ENCODE measurements at regions not wholly inside any gene's neighbourhood (a gene's known extent, or its start where the extent isn't known, plus 50 kb on each side); places are given as distances from the start of the nearest gene placed in this dataset.

DNA sequence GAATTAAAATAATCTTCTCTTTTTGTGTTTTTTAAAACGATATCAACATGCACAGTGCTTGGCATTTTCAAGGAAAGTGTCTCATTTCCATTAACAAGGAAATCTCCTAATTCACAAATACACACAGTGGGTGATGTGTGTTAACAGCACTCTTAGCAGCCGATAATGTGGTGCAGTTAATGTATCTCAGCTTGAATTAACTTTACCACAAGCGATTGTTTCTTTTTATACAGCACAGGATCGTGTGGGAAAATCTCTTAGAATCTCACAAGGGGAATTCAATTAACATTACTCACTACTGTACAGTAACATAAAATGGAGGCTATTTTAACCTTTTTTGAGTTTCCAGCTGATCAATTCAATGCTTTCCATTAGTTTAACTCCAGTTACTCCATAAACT, 1841.9 kb downstream of the STIM2 start:
- intact Hi-C loops (cut with micrococcal nuclease; ENCODE audit: unreplicated experiment), result no loop called here

GRCh38 chr4:28709891-28710290, 1849.2 kb downstream of the STIM2 start:
- intact Hi-C loops (cut with micrococcal nuclease; ENCODE audit: unreplicated experiment), result no loop called here
- H3K36me3 ChIP-seq (ENCODE audit: control insufficient read depth, insufficient read depth, low read length), result no peaks in the 10 kb centered on the region
- in situ Hi-C loops (cut with HindIII; ENCODE audit: low pct_unique_long_range_greater_than_20kb, low sequenced_read_pairs), result no loop called here
- DNase-seq (ENCODE audit: low read depth, low spot score), result no peak
- no peak overlapping the region for H3K4me3 ChIP-seq (ENCODE audit: low read depth in 2 of 2, low read length in 2 of 2)
- TF ChIP-seq POLR2AphosphoS5 (IDR thresholded peaks at IDR 0.05; ENCODE audit: low read depth, low read length), result no peak
- TF ChIP-seq SIN3A (IDR thresholded peaks at IDR 0.05; ENCODE audit: borderline replicate concordance, insufficient read depth, low read depth, low read length), result no peak
- TF ChIP-seq, protein P1, sequence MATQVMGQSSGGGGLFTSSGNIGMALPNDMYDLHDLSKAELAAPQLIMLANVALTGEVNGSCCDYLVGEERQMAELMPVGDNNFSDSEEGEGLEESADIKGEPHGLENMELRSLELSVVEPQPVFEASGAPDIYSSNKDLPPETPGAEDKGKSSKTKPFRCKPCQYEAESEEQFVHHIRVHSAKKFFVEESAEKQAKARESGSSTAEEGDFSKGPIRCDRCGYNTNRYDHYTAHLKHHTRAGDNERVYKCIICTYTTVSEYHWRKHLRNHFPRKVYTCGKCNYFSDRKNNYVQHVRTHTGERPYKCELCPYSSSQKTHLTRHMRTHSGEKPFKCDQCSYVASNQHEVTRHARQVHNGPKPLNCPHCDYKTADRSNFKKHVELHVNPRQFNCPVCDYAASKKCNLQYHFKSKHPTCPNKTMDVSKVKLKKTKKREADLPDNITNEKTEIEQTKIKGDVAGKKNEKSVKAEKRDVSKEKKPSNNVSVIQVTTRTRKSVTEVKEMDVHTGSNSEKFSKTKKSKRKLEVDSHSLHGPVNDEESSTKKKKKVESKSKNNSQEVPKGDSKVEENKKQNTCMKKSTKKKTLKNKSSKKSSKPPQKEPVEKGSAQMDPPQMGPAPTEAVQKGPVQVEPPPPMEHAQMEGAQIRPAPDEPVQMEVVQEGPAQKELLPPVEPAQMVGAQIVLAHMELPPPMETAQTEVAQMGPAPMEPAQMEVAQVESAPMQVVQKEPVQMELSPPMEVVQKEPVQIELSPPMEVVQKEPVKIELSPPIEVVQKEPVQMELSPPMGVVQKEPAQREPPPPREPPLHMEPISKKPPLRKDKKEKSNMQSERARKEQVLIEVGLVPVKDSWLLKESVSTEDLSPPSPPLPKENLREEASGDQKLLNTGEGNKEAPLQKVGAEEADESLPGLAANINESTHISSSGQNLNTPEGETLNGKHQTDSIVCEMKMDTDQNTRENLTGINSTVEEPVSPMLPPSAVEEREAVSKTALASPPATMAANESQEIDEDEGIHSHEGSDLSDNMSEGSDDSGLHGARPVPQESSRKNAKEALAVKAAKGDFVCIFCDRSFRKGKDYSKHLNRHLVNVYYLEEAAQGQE (IDR thresholded peaks at IDR 0.05; ENCODE audit: insufficient read depth in 1 of 2, low read depth in 2 of 2, low read length in 1 of 2), result no peak
- no peak for TF ChIP-seq TCF7L2 (IDR thresholded peaks at IDR 0.05; ENCODE audit: low read depth, low read length)
- TF ChIP-seq, protein P2, sequence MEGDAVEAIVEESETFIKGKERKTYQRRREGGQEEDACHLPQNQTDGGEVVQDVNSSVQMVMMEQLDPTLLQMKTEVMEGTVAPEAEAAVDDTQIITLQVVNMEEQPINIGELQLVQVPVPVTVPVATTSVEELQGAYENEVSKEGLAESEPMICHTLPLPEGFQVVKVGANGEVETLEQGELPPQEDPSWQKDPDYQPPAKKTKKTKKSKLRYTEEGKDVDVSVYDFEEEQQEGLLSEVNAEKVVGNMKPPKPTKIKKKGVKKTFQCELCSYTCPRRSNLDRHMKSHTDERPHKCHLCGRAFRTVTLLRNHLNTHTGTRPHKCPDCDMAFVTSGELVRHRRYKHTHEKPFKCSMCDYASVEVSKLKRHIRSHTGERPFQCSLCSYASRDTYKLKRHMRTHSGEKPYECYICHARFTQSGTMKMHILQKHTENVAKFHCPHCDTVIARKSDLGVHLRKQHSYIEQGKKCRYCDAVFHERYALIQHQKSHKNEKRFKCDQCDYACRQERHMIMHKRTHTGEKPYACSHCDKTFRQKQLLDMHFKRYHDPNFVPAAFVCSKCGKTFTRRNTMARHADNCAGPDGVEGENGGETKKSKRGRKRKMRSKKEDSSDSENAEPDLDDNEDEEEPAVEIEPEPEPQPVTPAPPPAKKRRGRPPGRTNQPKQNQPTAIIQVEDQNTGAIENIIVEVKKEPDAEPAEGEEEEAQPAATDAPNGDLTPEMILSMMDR (IDR thresholded peaks at IDR 0.05), result no peak
- ChIA-PET CTCF (no interaction called here), POLR2A (no interaction called here)
- no peaks in the 10 kb centered on the region for H3K9me3 ChIP-seq (ENCODE audit: control insufficient read depth, insufficient read depth, low read depth, low read length)
- no TSS peak for BruUV-seq (replicated peaks)
- H3K27me3 ChIP-seq (ENCODE audit: control insufficient read depth, insufficient read depth, low read length), result no peaks in the 10 kb centered on the region
- no peak for ATAC-seq
- H3K27ac ChIP-seq (ENCODE audit: low read length), result no peak overlapping the region
- no peaks in the 10 kb centered on the region for H3K4me1 ChIP-seq (ENCODE audit: control insufficient read depth, insufficient read depth, low read length)

More for the DNA sequence above, 1841.9 kb downstream of the STIM2 start:
- TF ChIP-seq SIN3A (IDR thresholded peaks at IDR 0.05; ENCODE audit: borderline replicate concordance, insufficient read depth, low read depth, low read length) (no peak), TCF7L2 (IDR thresholded peaks at IDR 0.05; ENCODE audit: low read depth, low read length) (no peak), POLR2AphosphoS5 (IDR thresholded peaks at IDR 0.05; ENCODE audit: low read depth, low read length) (no peak)
- TF ChIP-seq, protein P2 (IDR thresholded peaks at IDR 0.05), result no peak
- TF ChIP-seq, protein P1 (IDR thresholded peaks at IDR 0.05; ENCODE audit: insufficient read depth in 1 of 2, low read depth in 2 of 2, low read length in 1 of 2), result no peak
- no peak for ATAC-seq
- BruUV-seq (replicated peaks), result no TSS peak
- Histone ChIP-seq H3K27me3 (ENCODE audit: control insufficient read depth, insufficient read depth, low read length) (no peaks in the 10 kb centered on the region), H3K27ac (ENCODE audit: low read length) (no peak overlapping the region), H3K4me1 (ENCODE audit: control insufficient read depth, insufficient read depth, low read length) (no peaks in the 10 kb centered on the region), H3K36me3 (ENCODE audit: control insufficient read depth, insufficient read depth, low read length) (no peaks in the 10 kb centered on the region), H3K9me3 (ENCODE audit: control insufficient read depth, insufficient read depth, low read depth, low read length) (no peaks in the 10 kb centered on the region), H3K4me3 (ENCODE audit: low read depth in 2 of 2, low read length in 2 of 2) (no peak overlapping the region)
- DNase-seq (ENCODE audit: low read depth, low spot score), result no peak
- ChIA-PET POLR2A (no interaction called here), CTCF (no interaction called here)
- in situ Hi-C loops (cut with HindIII; ENCODE audit: low pct_unique_long_range_greater_than_20kb, low sequenced_read_pairs), result no loop called here

All from Panc1 (cell line).